Activated T-cell treated with anti-CD3 and anti-CD28 coated beads, Interleukin-2, amount 50 U/mL, for 72 hours (primary cell): ENCODE measurements at regions not wholly inside any gene's neighbourhood (a gene's known extent, or its start where the extent isn't known, plus 50 kb on each side); places are given as distances from the start of the nearest gene placed in this dataset.

ENCODE experiments used
- ATAC-seq, 2 donors: fragments of 150-1000 bp; cut with Tn5 transposase; replicated peaks in 1 of 2; 2 replicates each; pipeline ENCODE4 v1.10.0; 2021; ENCODE audit warnings: moderate library complexity in 2 of 2, mild to moderate bottlenecking in 1 of 2
- DNase-seq, 2 donors: peaks; one replicate each; pipeline ENCODE4 v3.0.0; 2021 to 2022; ENCODE audit warnings: mixed read lengths in 1 of 2
- H3K27ac Mint-ChIP-seq: one replicate; pipeline ENCODE4 v1.8.0; 2022; ENCODE audit warnings: mild to moderate bottlenecking, moderate library complexity, mixed read lengths
- H3K27me3 Mint-ChIP-seq: one replicate; pipeline ENCODE4 v1.8.0; 2022; ENCODE audit warnings: low read depth, mixed read lengths
- H3K36me3 Mint-ChIP-seq, 2 donors: one replicate each; pipeline ENCODE4 v1.8.0; 2022; ENCODE audit warnings: mixed read lengths in 2 of 2, mild to moderate bottlenecking in 1 of 2; ENCODE audit not compliant: insufficient read depth in 2 of 2
- H3K4me1 Mint-ChIP-seq: one replicate; pipeline ENCODE4 v1.8.0; 2022; ENCODE audit warnings: low read depth, mixed read lengths
- H3K4me3 Mint-ChIP-seq, 2 donors: one replicate each; pipeline ENCODE4 v1.8.0; 2022; ENCODE audit warnings: mild to moderate bottlenecking in 2 of 2, mixed read lengths in 2 of 2, moderate library complexity in 2 of 2
- H3K9me3 Mint-ChIP-seq, 2 donors: one replicate each; pipeline ENCODE4 v1.8.0; 2022; ENCODE audit warnings: mixed read lengths in 2 of 2

- DNase-seq, result no peak
Observed at GRCh38 chr11:120061036-120061760, 76.7 kb downstream of the TRIM29 start.

GRCh38 chr11:120060512-120060911 is 77.4 kb downstream of the TRIM29 start:
- H3K4me3 Mint-ChIP-seq, result no peak overlapping the region

More at GRCh38 chr11:120061036-120061760, 76.7 kb downstream of the TRIM29 start:
- H3K9me3 Mint-ChIP-seq, result no peaks in the 10 kb centered on the region
- H3K27me3 Mint-ChIP-seq, result no peaks in the 10 kb centered on the region
- H3K36me3 Mint-ChIP-seq, result no peaks in the 10 kb centered on the region
- no peak overlapping the region for H3K27ac Mint-ChIP-seq
- no peak overlapping the region for H3K4me3 Mint-ChIP-seq
- no peaks in the 10 kb centered on the region for H3K4me1 Mint-ChIP-seq
- ATAC-seq, result no peak

GRCh38 chr11:120058931-120059330 is 79.0 kb downstream of the TRIM29 start:
- Mint-ChIP-seq H3K27me3 (no peaks in the 10 kb centered on the region), H3K4me1 (no peaks in the 10 kb centered on the region), H3K4me3 (no peak overlapping the region), H3K9me3 (no peaks in the 10 kb centered on the region), H3K36me3 (no peaks in the 10 kb centered on the region), H3K27ac (no peak overlapping the region)
- ATAC-seq (no peak), DNase-seq (no peak)

More at GRCh38 chr11:120060512-120060911, 77.4 kb downstream of the TRIM29 start:
- no peaks in the 10 kb centered on the region for H3K9me3 Mint-ChIP-seq
- H3K27ac Mint-ChIP-seq, result no peak overlapping the region
- DNase-seq (no peak), ATAC-seq (no peak)
- H3K36me3 Mint-ChIP-seq, result no peaks in the 10 kb centered on the region
- no peaks in the 10 kb centered on the region for H3K27me3 Mint-ChIP-seq
- no peaks in the 10 kb centered on the region for H3K4me1 Mint-ChIP-seq

DNA sequence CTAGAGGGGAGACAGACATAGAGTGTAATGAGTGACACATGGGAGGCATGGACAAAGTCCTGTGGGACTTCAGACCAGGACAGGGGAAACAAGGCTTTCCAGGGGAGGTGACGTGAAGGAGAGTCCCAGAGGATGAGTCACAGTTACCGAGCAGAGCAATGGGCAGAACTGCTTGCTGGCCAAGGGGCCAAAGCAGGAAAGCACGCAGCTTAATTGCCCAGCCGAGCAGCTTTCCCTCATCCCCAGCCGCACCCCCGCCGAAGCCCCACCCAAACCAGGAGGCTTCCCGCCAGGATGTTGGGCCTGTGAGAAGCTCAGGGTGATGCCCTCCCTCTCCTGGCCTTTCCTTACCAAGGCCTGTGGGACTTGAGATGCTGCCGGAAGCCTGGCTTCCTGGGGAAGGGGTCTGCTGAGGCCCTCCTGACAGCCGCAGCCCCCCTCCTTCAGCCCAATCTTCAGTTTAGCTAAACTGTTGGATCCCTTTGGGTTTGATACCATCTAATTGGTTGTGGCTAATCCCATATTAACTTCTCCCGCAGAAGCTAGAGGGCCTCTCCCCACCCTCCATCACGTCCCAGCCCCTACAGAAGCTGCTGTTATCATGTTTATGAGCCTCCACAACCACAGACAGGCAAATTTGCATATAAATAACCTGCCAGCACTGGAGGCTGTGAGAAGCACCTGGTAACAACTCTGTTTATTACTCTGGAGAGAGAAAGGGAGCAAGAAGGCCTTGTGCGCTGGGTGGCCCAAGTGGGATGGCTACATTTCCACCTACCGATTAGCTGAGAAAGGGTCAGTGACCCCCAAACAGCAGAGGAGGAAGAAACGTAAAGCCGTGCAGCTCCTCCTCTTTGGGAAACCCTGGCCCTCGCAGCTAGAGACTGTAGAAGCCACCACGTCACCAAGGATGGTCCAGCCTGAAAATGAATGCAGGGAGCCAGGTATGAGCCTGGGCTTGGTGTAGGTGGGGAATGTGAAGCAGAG is 80.0 kb downstream of the TRIM29 start:
- ATAC-seq (no peak), DNase-seq (no peak)
- Mint-ChIP-seq H3K4me3 (no peak overlapping the region), H3K36me3 (no peaks in the 10 kb centered on the region), H3K27me3 (no peaks in the 10 kb centered on the region), H3K4me1 (no peaks in the 10 kb centered on the region), H3K27ac (no peak overlapping the region), H3K9me3 (no peaks in the 10 kb centered on the region)

DNA sequence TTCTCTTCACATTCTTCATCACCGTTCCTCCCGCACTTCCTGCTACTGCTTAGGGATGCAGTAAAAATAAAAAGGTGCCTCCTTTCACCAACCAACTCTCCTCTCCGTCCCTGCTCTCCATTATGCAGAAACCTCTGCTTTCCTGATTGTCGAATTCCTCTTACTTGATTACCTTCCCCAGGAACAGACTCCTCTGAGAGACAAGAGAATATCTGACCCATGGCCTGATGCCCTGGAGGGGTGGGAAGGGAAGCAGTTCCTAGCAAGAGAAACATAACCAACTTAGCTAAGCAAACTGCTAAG is 80.9 kb downstream of the TRIM29 start:
- Mint-ChIP-seq H3K27me3 (no peaks in the 10 kb centered on the region), H3K27ac (no peak overlapping the region)

DNA sequence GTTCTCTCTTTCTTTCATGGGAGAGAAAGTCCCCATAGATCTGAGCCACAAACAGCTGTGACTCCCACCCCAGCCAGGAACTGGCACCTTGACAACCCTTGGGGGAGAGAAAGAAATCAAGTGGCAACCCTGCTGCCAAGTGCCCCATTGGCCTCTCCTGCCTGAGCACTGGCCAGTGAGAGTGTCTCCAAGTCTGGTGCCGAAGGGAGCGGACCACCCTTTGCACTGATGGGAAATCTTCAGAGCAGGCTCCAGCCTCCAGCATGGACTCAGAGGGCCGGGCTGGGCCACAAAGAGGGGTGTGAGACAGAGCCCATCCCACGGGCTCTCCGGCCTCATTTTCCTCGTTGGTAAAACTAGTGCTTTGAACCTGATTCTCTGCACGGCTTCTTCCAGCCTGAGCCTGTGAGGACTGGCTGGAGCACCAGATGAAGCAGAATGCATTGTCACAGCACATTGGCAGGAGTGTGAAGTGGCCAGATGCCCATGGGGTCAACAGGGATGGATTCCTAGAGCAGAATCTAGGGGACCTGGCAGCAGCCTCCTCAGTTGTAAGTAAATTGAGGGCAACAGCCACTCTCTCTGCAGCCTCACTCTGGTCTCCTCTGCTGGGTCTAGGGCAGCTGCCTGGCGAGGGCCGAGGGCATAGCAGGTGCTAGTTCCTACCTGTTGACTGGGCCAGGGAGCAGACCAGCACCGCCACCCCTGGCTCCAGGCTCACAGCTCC is 81.4 kb downstream of the TRIM29 start:
- H3K27ac Mint-ChIP-seq, result no peak overlapping the region
- no peak overlapping the region for H3K4me3 Mint-ChIP-seq

More for the DNA sequence above, 80.9 kb downstream of the TRIM29 start:
- Mint-ChIP-seq H3K4me1 (no peaks in the 10 kb centered on the region), H3K9me3 (no peaks in the 10 kb centered on the region), H3K36me3 (no peaks in the 10 kb centered on the region), H3K4me3 (no peak overlapping the region)
- no peak for ATAC-seq
- DNase-seq, result no peak

DNA sequence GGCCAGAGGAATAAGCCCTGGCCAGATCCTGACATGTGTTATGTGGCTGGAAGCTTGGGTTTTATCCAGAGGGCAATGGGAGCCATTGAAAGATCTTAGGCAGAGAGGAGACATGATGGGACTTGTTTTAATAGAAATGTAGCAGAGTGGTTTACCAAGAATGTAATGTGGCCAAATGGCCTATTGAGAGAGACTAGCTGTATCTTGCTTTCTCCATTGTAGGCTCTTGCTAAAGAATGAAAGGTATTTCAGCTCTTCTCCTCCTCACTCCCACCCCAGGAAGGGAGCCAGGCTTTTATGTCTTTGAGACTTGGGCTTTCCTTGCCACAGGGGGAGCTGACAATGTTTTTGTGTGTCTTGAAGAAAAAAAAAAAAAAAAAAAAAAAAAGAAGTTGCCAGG is 82.3 kb downstream of the TRIM29 start:
- Mint-ChIP-seq H3K36me3 (no peaks in the 10 kb centered on the region), H3K4me3 (no peak overlapping the region), H3K27ac (no peak overlapping the region), H3K4me1 (no peaks in the 10 kb centered on the region), H3K9me3 (no peaks in the 10 kb centered on the region), H3K27me3 (no peaks in the 10 kb centered on the region)
- DNase-seq (no peak), ATAC-seq (no peak)

More for the DNA sequence above, 81.4 kb downstream of the TRIM29 start:
- DNase-seq, result no peak
- no peaks in the 10 kb centered on the region for H3K36me3 Mint-ChIP-seq
- H3K4me1 Mint-ChIP-seq, result no peaks in the 10 kb centered on the region
- no peak for ATAC-seq
- H3K27me3 Mint-ChIP-seq, result no peaks in the 10 kb centered on the region
- no peaks in the 10 kb centered on the region for H3K9me3 Mint-ChIP-seq

DNA sequence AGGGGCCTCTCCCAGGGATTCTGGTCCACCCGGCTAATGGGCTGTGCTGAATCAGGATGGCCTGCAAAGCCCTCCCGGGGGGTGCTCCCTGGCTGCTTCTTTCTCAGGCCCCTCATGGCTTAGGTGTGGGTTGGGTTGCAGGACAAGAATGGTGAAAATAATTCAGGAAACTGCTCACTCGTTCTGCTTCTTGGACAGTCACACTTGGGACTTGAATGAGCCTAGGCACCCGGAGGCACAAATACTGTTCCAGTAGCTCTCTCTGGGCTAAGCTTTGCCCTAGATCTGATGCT is 83.2 kb downstream of the TRIM29 start:
- Mint-ChIP-seq H3K36me3 (no peaks in the 10 kb centered on the region), H3K27ac (no peak overlapping the region), H3K9me3 (no peaks in the 10 kb centered on the region), H3K27me3 (no peaks in the 10 kb centered on the region), H3K4me3 (no peak overlapping the region), H3K4me1 (no peaks in the 10 kb centered on the region)
- ATAC-seq (no peak), DNase-seq (no peak)

- no peak for DNase-seq
- Mint-ChIP-seq H3K27ac (no peak overlapping the region), H3K27me3 (no peaks in the 10 kb centered on the region), H3K4me3 (no peak overlapping the region), H3K36me3 (no peaks in the 10 kb centered on the region), H3K9me3 (no peaks in the 10 kb centered on the region), H3K4me1 (no peaks in the 10 kb centered on the region)
- ATAC-seq, result no peak
Observed at GRCh38 chr11:120054016-120054752, 83.7 kb downstream of the TRIM29 start.

- Mint-ChIP-seq H3K27me3 (no peaks in the 10 kb centered on the region), H3K4me3 (no peak overlapping the region), H3K4me1 (no peaks in the 10 kb centered on the region), H3K36me3 (peaks cover 0 to 2% of the 10 kb centered on the region in 2 donors), H3K27ac (no peak overlapping the region), H3K9me3 (peaks cover 4 to 6% of the 10 kb centered on the region in 2 donors)
- DNase-seq, result no peak
- ATAC-seq, result no peak
Observed at GRCh38 chr11:120052196-120052775, 85.6 kb downstream of the TRIM29 start.

GRCh38 chr11:120044011-120044675 is 93.8 kb downstream of the TRIM29 start:
- no peak for ATAC-seq
- no peak for DNase-seq
- H3K9me3 Mint-ChIP-seq, result peaks cover 11 to 14% of the 10 kb centered on the region in 2 donors
- H3K27me3 Mint-ChIP-seq, result peaks cover 29% of the 10 kb centered on the region
- no peaks in the 10 kb centered on the region for H3K4me1 Mint-ChIP-seq
- H3K27ac Mint-ChIP-seq, result no peak overlapping the region
- H3K4me3 Mint-ChIP-seq, result no peak overlapping the region
- H3K36me3 Mint-ChIP-seq, result peaks cover 5 to 6% of the 10 kb centered on the region in 2 donors

GRCh38 chr11:120043328-120043945 is 94.5 kb downstream of the TRIM29 start:
- DNase-seq (no peak), ATAC-seq (no peak)
- peaks cover 29% of the 10 kb centered on the region for H3K27me3 Mint-ChIP-seq
- H3K4me3 Mint-ChIP-seq, result no peak overlapping the region
- no peaks in the 10 kb centered on the region for H3K4me1 Mint-ChIP-seq
- H3K27ac Mint-ChIP-seq, result no peak overlapping the region
- peaks cover 11 to 14% of the 10 kb centered on the region in 2 donors for H3K9me3 Mint-ChIP-seq
- H3K36me3 Mint-ChIP-seq, result peaks cover 5 to 6% of the 10 kb centered on the region in 2 donors
